NCI-H1105 treated with DMSO at 0.1 percent for 48 hours (cell line): ENCODE measurements at regions not wholly inside any gene's neighbourhood (a gene's known extent, or its start where the extent isn't known, plus 50 kb on each side); places are given as distances from the start of the nearest gene placed in this dataset.

ENCODE experiments used
- DNase-seq: peaks from one replicate; lab custom pipeline; 2025; lab: John Stamatoyannopoulos, UW

DNA sequence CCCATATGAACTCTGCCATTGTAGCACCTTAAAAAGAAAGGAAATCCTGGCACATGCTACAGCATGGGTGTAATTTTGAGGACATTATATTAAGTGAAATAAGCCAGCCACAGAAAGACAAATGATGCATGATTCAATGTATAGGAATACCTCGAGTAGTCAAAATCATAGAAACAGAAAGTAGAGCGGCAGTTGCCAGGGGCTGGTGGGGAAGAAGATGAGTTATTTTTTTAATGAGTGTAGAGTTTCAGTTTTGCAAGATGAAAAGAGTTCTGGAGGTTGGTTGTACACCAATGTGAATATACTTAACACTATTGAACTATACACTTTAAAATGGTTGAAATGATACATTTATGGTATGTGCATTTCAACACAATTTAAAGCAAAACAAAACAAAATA, 133.0 kb downstream of the ZDHHC21 start:
- no peak for DNase-seq

DNA sequence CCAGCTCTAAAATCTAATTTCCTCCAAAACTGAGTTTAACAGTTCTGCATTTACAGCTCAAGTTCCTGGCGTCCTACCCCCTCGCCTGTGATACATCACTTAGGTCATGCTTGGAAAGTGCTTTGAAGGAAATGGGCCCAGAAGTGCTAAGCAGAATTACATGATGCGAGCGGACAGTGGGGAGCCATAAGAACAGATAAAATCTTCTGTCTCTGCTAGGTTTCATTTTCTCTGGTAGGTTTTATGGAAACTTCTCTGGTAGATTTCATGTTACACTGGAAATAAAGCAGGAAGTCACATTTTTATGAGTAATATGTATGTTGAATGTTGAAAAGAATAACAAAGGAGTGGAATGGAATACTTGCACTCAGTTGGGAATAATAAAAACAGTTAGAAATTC, 138.3 kb downstream of the ZDHHC21 start:
- no peak for DNase-seq

DNA sequence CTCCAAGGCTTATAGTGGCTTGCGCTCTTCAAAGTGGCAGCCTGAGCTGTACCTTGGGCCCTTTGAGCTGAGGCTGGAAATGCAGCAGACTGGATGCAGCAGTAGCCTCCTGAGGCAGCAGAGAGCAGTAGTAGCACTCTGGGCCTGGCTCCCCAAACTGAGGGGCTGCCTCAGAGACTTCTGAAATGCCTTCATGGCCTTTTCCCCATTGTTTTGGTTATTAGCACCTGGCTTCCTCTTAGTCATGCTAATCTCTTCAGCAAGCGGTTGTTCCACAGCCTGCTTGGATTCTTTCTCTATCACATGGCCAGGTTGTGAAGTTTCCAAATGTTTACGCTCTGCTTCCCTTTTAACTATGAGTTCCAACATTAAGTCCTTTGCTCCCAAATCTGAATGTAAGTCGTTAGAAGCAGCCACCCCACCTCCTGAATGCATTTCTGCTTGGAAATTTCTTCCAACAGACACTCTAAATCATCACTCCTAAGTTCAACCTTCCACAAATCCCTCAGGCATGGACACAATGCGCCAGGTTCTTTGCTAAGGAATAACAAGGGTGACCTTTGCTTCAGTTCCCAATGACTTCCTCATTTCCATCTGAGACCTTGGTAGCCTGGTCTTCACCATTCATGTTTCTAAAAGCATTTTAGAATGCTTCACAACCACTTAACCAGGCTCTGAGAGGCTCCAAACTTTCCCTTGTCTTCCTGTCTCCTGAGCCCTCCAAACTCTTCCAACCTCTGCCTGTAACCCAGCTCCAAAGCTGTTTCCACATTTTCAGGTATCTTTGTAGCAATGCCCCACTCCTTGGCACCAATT, 145.8 kb downstream of the ZDHHC21 start:
- DNase-seq = no peak

GRCh38 chr9:14546693-14547092, 146.5 kb downstream of the ZDHHC21 start:
- no peak for DNase-seq

DNA sequence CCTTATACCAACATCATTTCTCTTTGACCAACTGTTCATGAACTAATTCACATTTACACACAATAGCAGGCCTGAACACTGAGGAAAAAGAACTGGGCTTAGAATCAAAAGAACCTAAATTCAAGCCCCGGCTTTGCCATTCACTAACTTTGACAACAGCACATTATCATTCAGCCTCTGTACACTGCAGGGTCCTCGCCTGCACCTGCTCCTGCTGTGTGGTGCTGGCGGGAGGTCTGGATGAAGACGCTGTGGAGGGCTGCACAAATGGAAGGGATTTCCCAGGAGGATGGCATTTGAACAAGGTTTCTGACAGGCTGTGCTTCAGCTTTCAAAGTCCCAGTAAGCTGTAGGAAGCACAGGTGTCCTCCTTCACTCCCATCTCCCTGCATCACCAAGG, 151.2 kb downstream of the ZDHHC21 start:
- no peak for DNase-seq

DNA sequence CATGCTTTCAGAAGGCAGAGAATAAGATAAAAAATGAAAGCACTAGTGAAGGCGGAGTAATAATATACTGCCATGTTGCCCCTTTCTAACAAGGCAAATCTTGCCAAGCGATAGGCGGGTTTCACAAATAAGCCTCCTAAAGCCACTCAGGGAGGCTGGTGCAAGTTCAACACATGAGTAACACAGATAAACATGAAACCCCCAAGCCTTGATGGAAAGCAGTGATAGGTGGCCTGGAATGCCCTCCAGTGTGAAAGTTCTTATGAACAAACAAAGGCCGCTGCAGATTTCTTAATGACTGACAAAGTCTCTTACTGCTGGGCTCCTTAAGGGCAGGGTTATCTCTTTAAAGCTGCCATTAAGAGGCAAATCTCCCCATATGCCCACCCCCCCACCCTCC, 154.7 kb downstream of the ZDHHC21 start:
- DNase-seq = no peak

DNA sequence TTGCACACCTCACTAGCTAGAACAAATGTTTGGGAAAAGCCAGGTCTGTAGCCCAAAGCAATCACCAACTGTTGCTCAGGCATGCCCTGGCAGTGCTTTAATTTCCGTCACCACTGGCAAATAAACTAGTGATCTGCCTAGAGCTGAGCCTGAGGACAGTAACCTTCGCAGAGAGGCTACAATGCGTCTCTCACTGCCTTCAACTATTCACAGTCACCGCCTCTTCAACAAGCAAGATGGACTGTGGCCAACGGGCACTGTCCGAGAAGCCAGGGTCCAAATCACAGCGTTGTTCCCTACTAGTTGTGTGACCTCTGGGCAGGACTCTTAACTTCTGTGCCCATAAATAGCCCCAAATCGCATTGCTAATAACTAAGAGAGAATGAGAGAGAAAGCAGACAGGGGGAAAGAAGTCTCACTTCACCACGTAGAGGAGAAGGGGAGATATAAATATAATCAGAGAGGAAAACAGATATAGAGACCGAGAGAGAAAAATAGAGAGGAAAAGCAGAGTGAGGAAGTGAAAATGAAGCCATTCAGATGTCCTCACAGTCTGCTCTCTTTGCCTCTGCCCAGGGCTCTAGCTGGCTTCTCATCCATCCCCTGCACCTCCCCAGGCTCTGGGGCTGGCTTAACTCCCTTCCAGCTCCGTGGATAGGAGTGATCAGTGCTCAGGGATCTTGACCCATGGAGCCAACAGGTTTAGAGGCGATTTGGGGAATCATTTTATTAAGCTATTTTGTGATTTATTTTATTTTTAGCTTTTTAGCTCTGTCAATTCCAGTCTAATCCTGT, 157.9 kb downstream of the ZDHHC21 start:
- DNase-seq = no peak

DNA sequence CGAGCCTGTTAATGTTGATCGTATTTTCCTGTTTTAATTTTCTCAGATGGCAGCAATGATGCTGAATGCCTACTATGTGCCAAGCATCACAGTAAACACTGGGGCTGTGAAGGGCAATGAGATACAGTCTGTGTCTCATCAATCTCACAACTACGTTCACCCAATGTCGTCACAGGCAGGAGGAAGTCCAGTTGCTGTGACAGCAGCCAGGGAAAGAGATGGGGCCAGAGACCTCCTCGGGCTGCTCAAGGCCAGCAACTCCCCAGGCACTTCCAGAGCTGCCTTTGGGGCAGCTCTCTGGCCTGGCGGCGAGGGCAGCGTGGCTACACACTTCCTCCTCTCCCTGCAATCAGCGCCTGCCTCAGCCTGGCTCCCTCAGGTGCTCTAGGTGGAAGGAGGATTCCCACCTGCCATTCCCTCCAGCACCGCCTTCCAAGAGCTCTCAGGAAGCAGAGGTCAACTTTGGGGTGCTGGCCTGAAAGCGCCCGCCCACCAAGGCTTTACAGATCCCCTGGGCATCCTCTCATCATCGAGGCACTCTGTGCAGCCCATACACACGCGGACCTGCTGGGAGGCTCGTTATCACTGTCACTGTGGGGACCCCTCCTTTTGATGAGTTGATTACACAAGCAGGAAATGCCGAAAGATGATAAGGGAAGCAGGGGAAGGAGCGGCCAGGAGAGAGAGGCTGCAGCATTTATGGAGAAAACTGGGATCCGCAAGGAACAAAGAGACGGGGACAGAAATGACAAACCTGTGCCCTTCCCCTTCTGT, 159.2 kb downstream of the ZDHHC21 start:
- no peak for DNase-seq

GRCh38 chr9:14532456-14533115, 160.6 kb downstream of the ZDHHC21 start:
- no peak for DNase-seq

- no peak for DNase-seq
Observed at GRCh38 chr9:14531341-14532269, 161.6 kb downstream of the ZDHHC21 start.

- no peak for DNase-seq
Observed at GRCh38 chr9:14530841-14531240, 162.4 kb downstream of the ZDHHC21 start.

GRCh38 chr9:14530366-14530765, 162.9 kb downstream of the ZDHHC21 start:
- DNase-seq = no peak

DNA sequence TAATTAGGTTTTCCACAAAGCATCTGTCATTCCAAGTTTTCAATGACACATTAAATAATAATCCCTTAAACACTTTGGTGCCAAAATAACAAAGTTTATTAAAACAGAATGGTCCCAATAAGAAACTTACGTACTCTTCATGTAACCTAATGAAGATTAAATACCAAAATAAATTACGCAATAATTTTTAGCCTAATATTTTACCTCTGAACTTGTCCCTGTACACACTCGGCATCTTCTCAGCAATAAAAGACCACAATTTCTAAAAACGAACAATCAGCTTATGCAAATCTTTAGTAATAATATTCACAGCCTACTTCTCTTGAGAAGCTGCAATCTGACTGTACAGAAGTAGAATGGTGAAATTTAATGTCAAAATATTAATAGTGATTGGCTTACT, 163.6 kb downstream of the ZDHHC21 start:
- DNase-seq = no peak

DNA sequence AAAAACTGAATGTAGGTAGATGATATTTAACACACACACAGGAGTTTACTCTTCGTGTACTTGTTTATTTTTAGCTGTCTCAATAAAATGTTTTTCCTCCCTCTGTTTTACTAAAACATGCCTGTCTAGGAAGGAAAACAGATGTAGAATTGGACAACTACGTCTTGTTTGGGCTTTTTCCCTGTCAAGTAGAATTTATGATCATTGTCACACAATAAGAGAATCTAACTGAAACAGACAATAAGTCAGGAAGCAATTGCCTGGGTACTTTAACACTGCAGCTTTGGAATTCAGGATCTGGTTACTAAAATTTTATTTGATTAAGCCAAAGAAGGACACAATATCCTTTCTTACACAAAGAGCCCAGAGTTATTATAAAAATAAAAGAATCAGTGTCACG, 164.2 kb downstream of the ZDHHC21 start:
- DNase-seq = no peak

GRCh38 chr9:14526504-14526903, 166.7 kb downstream of the ZDHHC21 start:
- no peak for DNase-seq

GRCh38 chr9:14525856-14526255, 167.4 kb downstream of the ZDHHC21 start:
- peak; percentile 63 for DNase-seq

DNA sequence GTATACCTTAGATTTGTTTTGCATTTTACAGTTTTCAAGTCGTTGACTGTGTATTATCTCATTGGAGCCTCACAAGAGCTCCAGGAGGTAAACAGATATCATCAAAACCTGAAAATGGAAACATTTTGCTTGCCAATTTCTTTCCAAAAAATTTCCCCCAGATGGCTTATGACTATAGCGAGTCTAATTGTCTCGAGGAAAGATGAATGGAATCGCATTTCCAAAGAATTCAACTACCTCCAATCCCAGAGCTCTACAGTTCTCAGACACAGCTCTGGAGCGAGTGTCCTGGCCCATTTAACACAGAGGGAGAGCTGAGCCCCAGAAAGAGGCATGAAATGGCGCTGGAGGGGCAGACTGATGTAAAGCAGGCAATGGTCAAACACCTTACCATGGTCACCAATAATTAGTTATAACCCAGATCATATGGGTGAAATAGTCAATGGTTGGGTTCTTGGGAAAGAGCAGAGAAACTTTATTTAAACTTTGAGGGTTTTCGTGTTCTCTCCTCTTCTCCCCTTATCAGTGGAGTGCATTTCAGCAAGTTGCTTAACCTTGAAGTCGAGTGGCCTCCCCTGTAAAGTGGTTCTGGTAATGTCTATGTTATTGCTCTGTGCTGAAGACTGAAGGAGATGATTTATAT, 168.2 kb downstream of the ZDHHC21 start:
- peak; percentile 43 for DNase-seq

DNA sequence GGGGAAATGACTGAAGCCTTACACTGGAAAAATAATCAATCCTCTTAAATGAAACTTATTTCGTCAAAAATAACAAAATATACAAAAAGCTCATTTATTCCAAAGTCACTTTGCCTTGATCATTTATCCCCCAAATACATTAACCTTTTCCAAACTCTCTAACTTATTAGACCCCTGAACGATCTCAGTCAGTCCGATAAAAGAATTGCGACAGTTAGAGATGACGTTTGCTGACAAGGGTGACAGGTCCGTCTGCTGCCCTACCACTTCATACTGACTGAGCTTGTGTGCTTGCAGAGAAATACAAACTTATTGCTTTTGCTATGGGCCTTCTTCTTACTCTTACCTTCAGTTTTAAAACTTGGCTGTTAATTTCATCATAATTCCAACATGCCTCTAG, 169.7 kb downstream of the ZDHHC21 start:
- no peak for DNase-seq

GRCh38 chr9:14522627-14523379, 170.4 kb downstream of the ZDHHC21 start:
- DNase-seq = no peak

GRCh38 chr9:14520341-14520740, 172.9 kb downstream of the ZDHHC21 start:
- no peak for DNase-seq
